DND-41 (cell line): ENCODE measurements at regions not wholly inside any gene's neighbourhood (a gene's known extent, or its start where the extent isn't known, plus 50 kb on each side); places are given as distances from the start of the nearest gene placed in this dataset.

Source experiments
- EZH2 ChIP-seq: IDR thresholded peaks from 3 replicates; pipeline ENCODE4 v1.6.1; 2012; ENCODE audit warnings: borderline replicate concordance, low read depth, mild to moderate bottlenecking, moderate library complexity, low read length, inconsistent platforms; ENCODE audit not compliant: severe bottlenecking
- TF ChIP-seq, protein P1 (sequence below): IDR thresholded peaks from 2 replicates; pipeline ENCODE4 v1.5.1; 2012; ENCODE audit warnings: borderline replicate concordance, low read length, moderate library complexity, mild to moderate bottlenecking; ENCODE audit not compliant: poor library complexity, severe bottlenecking; ENCODE audit errors: extremely low read depth

- TF ChIP-seq, protein P1, sequence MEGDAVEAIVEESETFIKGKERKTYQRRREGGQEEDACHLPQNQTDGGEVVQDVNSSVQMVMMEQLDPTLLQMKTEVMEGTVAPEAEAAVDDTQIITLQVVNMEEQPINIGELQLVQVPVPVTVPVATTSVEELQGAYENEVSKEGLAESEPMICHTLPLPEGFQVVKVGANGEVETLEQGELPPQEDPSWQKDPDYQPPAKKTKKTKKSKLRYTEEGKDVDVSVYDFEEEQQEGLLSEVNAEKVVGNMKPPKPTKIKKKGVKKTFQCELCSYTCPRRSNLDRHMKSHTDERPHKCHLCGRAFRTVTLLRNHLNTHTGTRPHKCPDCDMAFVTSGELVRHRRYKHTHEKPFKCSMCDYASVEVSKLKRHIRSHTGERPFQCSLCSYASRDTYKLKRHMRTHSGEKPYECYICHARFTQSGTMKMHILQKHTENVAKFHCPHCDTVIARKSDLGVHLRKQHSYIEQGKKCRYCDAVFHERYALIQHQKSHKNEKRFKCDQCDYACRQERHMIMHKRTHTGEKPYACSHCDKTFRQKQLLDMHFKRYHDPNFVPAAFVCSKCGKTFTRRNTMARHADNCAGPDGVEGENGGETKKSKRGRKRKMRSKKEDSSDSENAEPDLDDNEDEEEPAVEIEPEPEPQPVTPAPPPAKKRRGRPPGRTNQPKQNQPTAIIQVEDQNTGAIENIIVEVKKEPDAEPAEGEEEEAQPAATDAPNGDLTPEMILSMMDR = no peak
- TF ChIP-seq EZH2 = no peak
Measured at GRCh38 chr2:2773692-2774091, 442.6 kb upstream of the MYT1L start.
